HEK293T (cell line): ENCODE measurements at regions not wholly inside any gene's neighbourhood (a gene's known extent, or its start where the extent isn't known, plus 50 kb on each side); places are given as distances from the start of the nearest gene placed in this dataset.

Experiments
- ARNT ChIP-seq: fragments of 450-650 bp; IDR thresholded peaks from 2 replicates; pipeline ENCODE4 v1.6.1; 2017; ENCODE audit warnings: mild to moderate bottlenecking
- ELF4 ChIP-seq: fragments of 450-650 bp; IDR thresholded peaks from 2 replicates; pipeline ENCODE4 v1.6.1; 2017; ENCODE audit warnings: antibody characterized with exemption
- FOXA1 ChIP-seq: fragments of 450-650 bp; IDR thresholded peaks from 2 replicates; pipeline ENCODE4 v1.6.1; 2016; ENCODE audit warnings: mild to moderate bottlenecking
- L3MBTL2 ChIP-seq: fragments of 450-650 bp; conservative IDR thresholded peaks from 2 replicates; pipeline ENCODE4 v1.6.1; 2016; ENCODE audit warnings: mild to moderate bottlenecking
- LEF1 ChIP-seq: fragments of 450-650 bp; IDR thresholded peaks from 2 replicates; pipeline ENCODE4 v1.6.1; 2017; ENCODE audit warnings: mild to moderate bottlenecking, borderline replicate concordance
- NFRKB ChIP-seq: fragments of 450-650 bp; IDR thresholded peaks from 2 replicates; pipeline ENCODE4 v1.6.1; 2016; ENCODE audit warnings: mild to moderate bottlenecking, moderate library complexity
- PKNOX1 ChIP-seq: fragments of 450-650 bp; IDR thresholded peaks from 2 replicates; pipeline ENCODE4 v1.6.1; 2016
- TARDBP ChIP-seq: fragments of 450-650 bp; IDR thresholded peaks from 2 replicates; pipeline ENCODE4 v1.6.1; 2016

GRCh38 chr1:217230412-217230811 lies 400.5 kb downstream of the GPATCH2 start:
- TF ChIP-seq ARNT (no peak), L3MBTL2 (no peak), LEF1 (no peak), FOXA1 (no peak), PKNOX1 (no peak), ELF4 (no peak), TARDBP (no peak), NFRKB (no peak)
